Stomach (tissue), 8 donors: ENCODE measurements at regions not wholly inside any gene's neighbourhood (a gene's known extent, or its start where the extent isn't known, plus 50 kb on each side); places are given as distances from the start of the nearest gene placed in this dataset.

ENCODE experiments used
- DNase-seq, 2 donors: peaks; one replicate each; pipeline versions ENCODE4 v3.0.0 to v3.0.0-alpha.2; 2013 to 2019
- H3K27ac ChIP-seq, 5 donors: fragments of 200-600 bp in 4 of 5; sonication (generic) in 4 of 5; one replicate each; pipeline ENCODE4 v1.5.1; 2013 to 2019; ENCODE audit warnings: mild to moderate bottlenecking in 1 of 5, moderate library complexity in 1 of 5
- H3K27me3 ChIP-seq, 3 donors: fragments of 200-600 bp; sonication (generic); one replicate each; pipeline ENCODE4 v1.5.1; 2017 to 2019; ENCODE audit warnings: mixed run types in 1 of 3
- H3K36me3 ChIP-seq, 4 donors: fragments of 200-600 bp; sonication (generic); 1 replicate in 3 of 4; 2 replicates in 1 of 4; pipeline ENCODE4 v1.5.1; 2016 to 2019
- H3K4me1 ChIP-seq, 4 donors: fragments of 200-600 bp; sonication (generic); one replicate each; pipeline ENCODE4 v1.5.1; 2016 to 2019
- H3K4me3 ChIP-seq, 4 donors: fragments of 200-600 bp; sonication (generic) in 3 of 4; one replicate each; pipeline ENCODE4 v1.5.1; 2016 to 2019; ENCODE audit warnings: mild to moderate bottlenecking in 1 of 4
- H3K9me3 ChIP-seq, 4 donors: fragments of 200-600 bp; sonication (generic); one replicate each; pipeline ENCODE4 v1.5.1; 2016 to 2019
- CTCF ChIP-seq, 7 experiments: fragments of 450-650 bp in 4 of 7; fragments of 200-600 bp in 3 of 7; sonication (generic) in 3 of 7; IDR thresholded peaks; one replicate each; pipeline ENCODE4 v1.5.1; 2016 to 2019; ENCODE audit warnings: antibody characterized with exemption in 7 of 7, control low read depth in 2 of 7, mild to moderate bottlenecking in 1 of 7
- EP300 ChIP-seq: sonication (generic); formaldehyde crosslinking; IDR thresholded peaks from one replicate; pipeline ENCODE4 v1.6.1; 2017; ENCODE audit warnings: antibody characterized with exemption
- POLR2A ChIP-seq, 4 donors: fragments of 450-650 bp; IDR thresholded peaks; one replicate each; pipeline ENCODE4 v1.6.1; 2016; ENCODE audit warnings: antibody characterized with exemption in 4 of 4, control low read depth in 2 of 4, mild to moderate bottlenecking in 1 of 4, moderate library complexity in 1 of 4
- POLR2AphosphoS5 ChIP-seq, 3 donors: sonication (generic); formaldehyde crosslinking; IDR thresholded peaks; one replicate each; pipeline ENCODE4 v1.6.1; 2016; ENCODE audit warnings: antibody characterized with exemption in 3 of 3
- WGBS, 5 donors: extraction: QIAGEN DNeasy Blood & Tissue Kit in 3 of 5; methylation state at CpG; one replicate each; pipeline versions ENCODE4 v1.1.5 to v1.1.7; 2013 to 2018; 5-methylcytosine and 5-hydroxymethylcytosine counted together
- intact Hi-C: fragments of 100-400 bp; cut with DNase I; formaldehyde crosslinking; loops from one replicate; pipeline ENCODE4 v1.15.1; 2023; ENCODE audit warnings: low total_unique reads
- donor health status: healthy with polysubstance abuse.
- donor health status: Bipolar disorder and iron deficiency.
- donor health status: healthy.

- H3K4me3 ChIP-seq: no peak overlapping the region
- no peak for DNase-seq
- WGBS, 5 donors: 48 to 63% (median 62%) methylated on average over 7 of the region's 7 CpGs
- H3K9me3 ChIP-seq: no peaks in the 10 kb centered on the region
- H3K27ac ChIP-seq: no peak overlapping the region
- no peaks in the 10 kb centered on the region for H3K36me3 ChIP-seq
- H3K4me1 ChIP-seq: no peaks in the 10 kb centered on the region
- peaks cover 0 to 24% (median 0%) of the 10 kb centered on the region in 3 donors for H3K27me3 ChIP-seq
- intact Hi-C loops: no loop called here
- TF ChIP-seq POLR2AphosphoS5 (IDR thresholded peaks at IDR 0.05): no peak
- no peak for TF ChIP-seq CTCF (IDR thresholded peaks at IDR 0.05)
These were observed 95.5 kb upstream of the MGMT start for GRCh38 chr10:129371541-129371940.

GRCh38 chr10:129372172-129372571 lies 94.9 kb upstream of the MGMT start:
- H3K27ac ChIP-seq: no peak overlapping the region
- intact Hi-C loops: no loop called here
- H3K36me3 ChIP-seq: no peaks in the 10 kb centered on the region
- H3K27me3 ChIP-seq: peaks cover 0 to 24% (median 0%) of the 10 kb centered on the region in 3 donors
- DNase-seq: no peak
- TF ChIP-seq POLR2A (IDR thresholded peaks at IDR 0.05) (no peak), CTCF (IDR thresholded peaks at IDR 0.05) (no peak), EP300 (no peak), POLR2AphosphoS5 (IDR thresholded peaks at IDR 0.05) (no peak)
- WGBS, 5 donors: 63 to 71% (median 67%) methylated on average over 9 of the region's 9 CpGs
- no peaks in the 10 kb centered on the region for H3K4me1 ChIP-seq
- no peak overlapping the region for H3K4me3 ChIP-seq
- H3K9me3 ChIP-seq: no peaks in the 10 kb centered on the region

- 86 to 92% (median 90%) methylated on average over 12 of the region's 12 CpGs for WGBS, 5 donors
- Histone ChIP-seq H3K4me3 (no peak overlapping the region), H3K9me3 (no peaks in the 10 kb centered on the region), H3K27me3 (peaks cover 0 to 24% (median 0%) of the 10 kb centered on the region in 3 donors), H3K4me1 (no peaks in the 10 kb centered on the region), H3K27ac (no peak overlapping the region), H3K36me3 (no peaks in the 10 kb centered on the region)
- DNase-seq: no peak
- no peak for TF ChIP-seq CTCF (IDR thresholded peaks at IDR 0.05)
- TF ChIP-seq POLR2A (IDR thresholded peaks at IDR 0.05): no peak
- no peak for TF ChIP-seq POLR2AphosphoS5 (IDR thresholded peaks at IDR 0.05)
- TF ChIP-seq EP300: no peak
- intact Hi-C loops: no loop called here
These were observed 93.8 kb upstream of the MGMT start for GRCh38 chr10:129373231-129373630.

GRCh38 chr10:129373718-129374117 lies 93.3 kb upstream of the MGMT start:
- TF ChIP-seq POLR2A (IDR thresholded peaks at IDR 0.05) (no peak), POLR2AphosphoS5 (IDR thresholded peaks at IDR 0.05) (no peak), EP300 (no peak), CTCF (IDR thresholded peaks at IDR 0.05) (no peak)
- WGBS, 5 donors: 85 to 92% (median 89%) methylated on average over 8 to 12 of the region's 12 CpGs

More at GRCh38 chr10:129373718-129374117, 93.3 kb upstream of the MGMT start:
- H3K27ac ChIP-seq: no peak overlapping the region
- no peaks in the 10 kb centered on the region for H3K4me1 ChIP-seq
- intact Hi-C loops: no loop called here
- H3K27me3 ChIP-seq: peaks cover 0 to 24% (median 0%) of the 10 kb centered on the region in 3 donors
- no peak for DNase-seq
- no peaks in the 10 kb centered on the region for H3K36me3 ChIP-seq
- no peaks in the 10 kb centered on the region for H3K9me3 ChIP-seq
- H3K4me3 ChIP-seq: no peak overlapping the region
